Ovary (tissue), 7 donors: ENCODE measurements at regions not wholly inside any gene's neighbourhood (a gene's known extent, or its start where the extent isn't known, plus 50 kb on each side); places are given as distances from the start of the nearest gene placed in this dataset.

Source experiments
- DNase-seq, 5 donors: peaks; one replicate each; pipeline ENCODE4 v3.0.0-alpha.2; 2019 to 2020
- H3K27ac ChIP-seq, 2 donors: fragments of 200-600 bp; one replicate each; pipeline versions ENCODE4 v1.5.1 to v1.8.0; 2019 to 2022
- H3K27me3 ChIP-seq: fragments of 200-600 bp; one replicate; pipeline ENCODE4 v1.8.0; 2022
- H3K36me3 ChIP-seq: fragments of 200-600 bp; sonication (generic); one replicate; pipeline ENCODE4 v1.5.1; 2019
- H3K4me1 ChIP-seq: one replicate; pipeline ENCODE4 v1.8.1; 2013; ENCODE audit warnings: mild to moderate bottlenecking, moderate library complexity; ENCODE audit not compliant: insufficient read depth
- H3K4me3 ChIP-seq: fragments of 200-600 bp; sonication (generic); one replicate; pipeline ENCODE4 v1.5.1; 2017
- H3K9me3 ChIP-seq, 2 donors: fragments of 200-600 bp in 1 of 2; sonication (generic) in 1 of 2; one replicate each; pipeline versions ENCODE4 v1.5.1 to v1.8.1; 2013 to 2019; ENCODE audit warnings: mild to moderate bottlenecking in 1 of 2, moderate library complexity in 1 of 2
- EP300 ChIP-seq: sonication (generic); formaldehyde crosslinking; IDR thresholded peaks from one replicate; pipeline ENCODE4 v1.6.1; 2017; ENCODE audit warnings: antibody characterized with exemption
- POLR2A ChIP-seq: fragments of 450-650 bp; IDR thresholded peaks from one replicate; pipeline ENCODE4 v1.6.1; 2017; ENCODE audit warnings: antibody characterized with exemption, mild to moderate bottlenecking, moderate library complexity
- WGBS, 3 donors: extraction: QIAGEN DNeasy Blood & Tissue Kit in 1 of 3; methylation state at CpG; one replicate each; pipeline versions ENCODE4 v1.1.5 to v1.1.7; 2013 to 2017; 5-methylcytosine and 5-hydroxymethylcytosine counted together
- intact Hi-C, 4 donors: fragments of 100-400 bp; cut with DNase I; formaldehyde crosslinking; loops; one replicate each; pipeline versions ENCODE4 v1.11.0 to v1.15.1; 2022 to 2023
- TF ChIP-seq, protein P1 (sequence below), 3 donors: fragments of 450-650 bp in 2 of 3; fragments of 200-600 bp in 1 of 3; IDR thresholded peaks; one replicate each; pipeline versions ENCODE4 v1.5.1 to v1.8.0; 2016 to 2022; ENCODE audit warnings: antibody characterized with exemption in 3 of 3, mild to moderate bottlenecking in 1 of 3
- donor health status: DM: no; HTN: no; CAD: no; lungs with moderate emphysema.
- donor health status: DM: no; HTN: no; CAD: no.
- donor health status: Bipolar disorder and iron deficiency.
- donor health status: DM: no; HTN: no; CAD: no.
- donor health status: DM: yes; HTN: yes; CAD: no.

DNA sequence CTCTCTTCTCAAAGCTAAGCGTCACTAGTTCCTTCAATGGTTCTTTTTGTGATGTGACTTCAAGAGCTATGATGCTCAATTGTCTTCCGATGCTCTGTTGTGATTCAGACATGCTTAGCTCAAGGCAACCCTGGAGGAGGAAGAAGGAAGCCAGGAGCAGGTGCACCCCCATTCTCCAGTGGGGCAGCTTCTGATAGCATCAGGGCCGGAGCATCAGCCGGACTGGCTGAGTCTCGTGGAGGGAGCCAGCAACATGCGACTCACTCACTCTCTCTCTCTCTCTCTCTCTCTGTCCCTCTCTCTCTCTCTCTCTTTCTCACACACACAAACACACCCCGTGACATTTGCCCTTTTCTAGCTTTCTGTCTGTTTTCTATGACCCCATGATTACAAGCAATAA is 140.2 kb downstream of the HSD17B3 start:
- intact Hi-C loops: no loop called here
- Histone ChIP-seq H3K4me1 (no peaks in the 10 kb centered on the region), H3K4me3 (no peak overlapping the region), H3K27ac (no peak overlapping the region), H3K36me3 (no peaks in the 10 kb centered on the region), H3K9me3 (no peaks in the 10 kb centered on the region), H3K27me3 (no peaks in the 10 kb centered on the region)
- 73 to 85% (median 85%) methylated on average over 7 of the region's 7 CpGs for WGBS, 3 donors
- TF ChIP-seq EP300 (no peak), POLR2A (no peak)
- TF ChIP-seq, protein P1, sequence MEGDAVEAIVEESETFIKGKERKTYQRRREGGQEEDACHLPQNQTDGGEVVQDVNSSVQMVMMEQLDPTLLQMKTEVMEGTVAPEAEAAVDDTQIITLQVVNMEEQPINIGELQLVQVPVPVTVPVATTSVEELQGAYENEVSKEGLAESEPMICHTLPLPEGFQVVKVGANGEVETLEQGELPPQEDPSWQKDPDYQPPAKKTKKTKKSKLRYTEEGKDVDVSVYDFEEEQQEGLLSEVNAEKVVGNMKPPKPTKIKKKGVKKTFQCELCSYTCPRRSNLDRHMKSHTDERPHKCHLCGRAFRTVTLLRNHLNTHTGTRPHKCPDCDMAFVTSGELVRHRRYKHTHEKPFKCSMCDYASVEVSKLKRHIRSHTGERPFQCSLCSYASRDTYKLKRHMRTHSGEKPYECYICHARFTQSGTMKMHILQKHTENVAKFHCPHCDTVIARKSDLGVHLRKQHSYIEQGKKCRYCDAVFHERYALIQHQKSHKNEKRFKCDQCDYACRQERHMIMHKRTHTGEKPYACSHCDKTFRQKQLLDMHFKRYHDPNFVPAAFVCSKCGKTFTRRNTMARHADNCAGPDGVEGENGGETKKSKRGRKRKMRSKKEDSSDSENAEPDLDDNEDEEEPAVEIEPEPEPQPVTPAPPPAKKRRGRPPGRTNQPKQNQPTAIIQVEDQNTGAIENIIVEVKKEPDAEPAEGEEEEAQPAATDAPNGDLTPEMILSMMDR (IDR thresholded peaks at IDR 0.05): no peak
- no peak for DNase-seq

DNA sequence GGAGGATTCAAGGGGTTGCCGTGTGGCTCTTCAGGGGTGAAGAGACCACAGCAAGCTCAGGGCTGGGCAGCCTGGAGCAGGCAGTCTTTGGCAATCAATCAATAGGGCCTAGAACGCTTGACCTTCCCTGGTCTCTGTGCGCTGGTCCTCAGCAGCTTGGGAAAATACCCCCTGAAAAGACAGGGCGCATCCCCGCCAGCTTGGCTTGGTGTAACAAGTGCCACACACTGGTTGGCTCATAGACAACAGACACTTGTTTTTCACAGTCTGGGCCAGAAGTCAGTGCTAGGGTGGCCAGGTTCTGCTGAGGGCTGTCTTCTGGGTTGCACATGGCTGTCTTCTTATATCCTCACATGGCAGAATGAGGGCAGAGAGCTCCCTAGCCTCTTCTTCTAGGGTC is 141.1 kb downstream of the HSD17B3 start:
- Histone ChIP-seq H3K27ac (no peak overlapping the region), H3K9me3 (no peaks in the 10 kb centered on the region), H3K27me3 (no peaks in the 10 kb centered on the region), H3K36me3 (no peaks in the 10 kb centered on the region), H3K4me1 (no peaks in the 10 kb centered on the region), H3K4me3 (no peak overlapping the region)
- TF ChIP-seq POLR2A (no peak), EP300 (no peak)
- TF ChIP-seq, protein P1 (IDR thresholded peaks at IDR 0.05): no peak
- intact Hi-C loops: no loop called here
- DNase-seq: no peak
- WGBS, 3 donors: 96 to 99% (median 98%) methylated on average over 5 of the region's 5 CpGs

DNA sequence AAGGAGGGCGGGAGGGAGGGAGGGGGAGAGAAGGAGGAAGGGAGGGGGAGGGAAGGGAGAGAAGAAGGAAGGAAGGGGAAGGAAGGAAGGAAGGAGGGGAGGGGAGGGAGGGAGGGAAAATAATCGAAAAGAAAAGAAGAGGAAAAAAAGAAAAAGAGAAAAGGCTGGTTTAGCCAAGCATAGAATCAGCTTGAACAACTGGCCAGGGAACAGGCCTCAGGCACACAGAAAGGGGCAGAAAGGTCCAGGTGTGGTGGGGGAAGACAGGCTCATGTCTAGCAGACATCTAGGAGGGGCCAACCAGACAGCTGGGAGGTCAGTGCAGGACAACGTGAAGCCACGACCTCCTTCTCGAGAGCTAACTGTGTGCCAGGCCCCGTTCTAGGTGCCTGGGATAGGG is 141.8 kb downstream of the HSD17B3 start:
- H3K27me3 ChIP-seq: no peaks in the 10 kb centered on the region
- DNase-seq: no peak
- H3K4me3 ChIP-seq: no peak overlapping the region
- 69 to 82% (median 74%) methylated on average over 6 of the region's 6 CpGs for WGBS, 3 donors
- H3K9me3 ChIP-seq: no peaks in the 10 kb centered on the region
- TF ChIP-seq POLR2A: no peak
- TF ChIP-seq, protein P1 (IDR thresholded peaks at IDR 0.05): no peak
- TF ChIP-seq EP300: no peak
- H3K36me3 ChIP-seq: no peaks in the 10 kb centered on the region
- intact Hi-C loops: no loop called here
- H3K27ac ChIP-seq: no peak overlapping the region
- no peaks in the 10 kb centered on the region for H3K4me1 ChIP-seq

DNA sequence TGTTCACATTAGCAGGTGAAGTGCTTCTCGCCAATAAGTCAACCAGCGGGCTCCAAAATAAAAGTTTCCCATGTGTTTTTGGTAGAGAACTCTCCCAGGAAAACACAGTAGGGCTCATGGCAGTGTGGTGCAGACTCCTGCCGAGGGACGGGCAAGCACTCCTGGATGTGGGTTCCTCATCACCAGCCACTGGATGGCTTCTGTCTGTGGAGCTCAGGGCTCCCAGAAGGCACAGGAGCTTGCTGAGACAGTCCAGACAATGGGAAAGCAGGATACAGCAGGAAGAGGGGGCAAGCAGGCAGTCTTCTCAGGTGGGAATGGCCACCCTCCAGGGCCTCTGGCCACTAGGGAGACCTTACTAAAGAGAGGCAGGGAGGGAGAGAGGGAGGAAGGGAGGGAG is 142.4 kb downstream of the HSD17B3 start:
- DNase-seq: no peak
- WGBS, 3 donors: 94 to 99% (median 98%) methylated on average over 4 of the region's 4 CpGs
- H3K4me3 ChIP-seq: no peak overlapping the region
- no peaks in the 10 kb centered on the region for H3K9me3 ChIP-seq
- intact Hi-C loops: no loop called here
- no peaks in the 10 kb centered on the region for H3K36me3 ChIP-seq
- TF ChIP-seq EP300 (no peak), POLR2A (no peak)
- TF ChIP-seq, protein P1 (IDR thresholded peaks at IDR 0.05): no peak
- no peak overlapping the region for H3K27ac ChIP-seq
- H3K27me3 ChIP-seq: no peaks in the 10 kb centered on the region
- H3K4me1 ChIP-seq: no peaks in the 10 kb centered on the region
